Stomach (tissue), 4 donors: ENCODE measurements at regions not wholly inside any gene's neighbourhood (a gene's known extent, or its start where the extent isn't known, plus 50 kb on each side); places are given as distances from the start of the nearest gene placed in this dataset.

Experiments used
- EP300 ChIP-seq: sonication (generic); formaldehyde crosslinking; IDR thresholded peaks from one replicate; pipeline ENCODE4 v1.6.1; 2017; ENCODE audit warnings: antibody characterized with exemption
- POLR2A ChIP-seq, 4 donors: fragments of 450-650 bp; IDR thresholded peaks; one replicate each; pipeline ENCODE4 v1.6.1; 2016; ENCODE audit warnings: antibody characterized with exemption in 4 of 4, control low read depth in 2 of 4, mild to moderate bottlenecking in 1 of 4, moderate library complexity in 1 of 4
- TF ChIP-seq, protein P1 (sequence below), 7 experiments: fragments of 450-650 bp in 4 of 7; fragments of 200-600 bp in 3 of 7; sonication (generic) in 3 of 7; IDR thresholded peaks; one replicate each; pipeline ENCODE4 v1.5.1; 2016 to 2019; ENCODE audit warnings: antibody characterized with exemption in 7 of 7, control low read depth in 2 of 7, mild to moderate bottlenecking in 1 of 7

GRCh38 chr1:115158181-115158580, 68.9 kb upstream of the TSPAN2 start:
- TF ChIP-seq, protein P1, sequence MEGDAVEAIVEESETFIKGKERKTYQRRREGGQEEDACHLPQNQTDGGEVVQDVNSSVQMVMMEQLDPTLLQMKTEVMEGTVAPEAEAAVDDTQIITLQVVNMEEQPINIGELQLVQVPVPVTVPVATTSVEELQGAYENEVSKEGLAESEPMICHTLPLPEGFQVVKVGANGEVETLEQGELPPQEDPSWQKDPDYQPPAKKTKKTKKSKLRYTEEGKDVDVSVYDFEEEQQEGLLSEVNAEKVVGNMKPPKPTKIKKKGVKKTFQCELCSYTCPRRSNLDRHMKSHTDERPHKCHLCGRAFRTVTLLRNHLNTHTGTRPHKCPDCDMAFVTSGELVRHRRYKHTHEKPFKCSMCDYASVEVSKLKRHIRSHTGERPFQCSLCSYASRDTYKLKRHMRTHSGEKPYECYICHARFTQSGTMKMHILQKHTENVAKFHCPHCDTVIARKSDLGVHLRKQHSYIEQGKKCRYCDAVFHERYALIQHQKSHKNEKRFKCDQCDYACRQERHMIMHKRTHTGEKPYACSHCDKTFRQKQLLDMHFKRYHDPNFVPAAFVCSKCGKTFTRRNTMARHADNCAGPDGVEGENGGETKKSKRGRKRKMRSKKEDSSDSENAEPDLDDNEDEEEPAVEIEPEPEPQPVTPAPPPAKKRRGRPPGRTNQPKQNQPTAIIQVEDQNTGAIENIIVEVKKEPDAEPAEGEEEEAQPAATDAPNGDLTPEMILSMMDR (IDR thresholded peaks at IDR 0.05), result no peak
- TF ChIP-seq POLR2A (IDR thresholded peaks at IDR 0.05) (no peak), EP300 (no peak)
